ENCODE measurements at regions not wholly inside any gene's neighbourhood (a gene's known extent, or its start where the extent isn't known, plus 50 kb on each side); places are given as distances from the start of the nearest gene placed in this dataset.

DNA sequence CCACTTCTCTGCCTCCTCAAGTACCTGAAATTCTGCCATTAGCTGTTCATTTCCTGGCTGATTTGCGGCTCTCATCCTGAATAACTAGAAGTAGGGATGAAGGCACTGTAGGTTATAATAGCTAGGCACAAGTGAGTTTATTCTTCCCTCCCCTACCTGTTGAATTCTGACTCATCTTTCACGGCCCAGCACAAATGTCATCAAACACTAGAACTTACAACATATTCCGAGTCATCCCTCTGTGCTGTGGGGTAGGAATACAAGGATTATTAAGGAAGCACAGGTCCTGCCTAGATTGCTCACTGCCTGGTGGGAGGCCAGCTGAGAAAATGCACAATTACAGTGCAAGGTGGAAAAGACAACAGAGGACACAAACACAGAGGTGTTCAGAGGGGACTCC lies 103.7 kb upstream of the ASIC2 start:
- TF ChIP-seq CTCF (IDR thresholded peaks at IDR 0.05) (no peak), POLR2A (IDR thresholded peaks at IDR 0.05) (no peak)

All from heart left ventricle (tissue), 13 donors.